ENCODE measurements at regions not wholly inside any gene's neighbourhood (a gene's known extent, or its start where the extent isn't known, plus 50 kb on each side); places are given as distances from the start of the nearest gene placed in this dataset.

- no peak for DNase-seq
These were observed 53.2 kb upstream of the SLC4A10 start for GRCh38 chr2:161571051-161571429.
